PFSK-1 (cell line): ENCODE measurements at regions not wholly inside any gene's neighbourhood (a gene's known extent, or its start where the extent isn't known, plus 50 kb on each side); places are given as distances from the start of the nearest gene placed in this dataset.

Experiments used
- FOXP2 ChIP-seq: optimal IDR thresholded peaks from 2 replicates; pipeline ENCODE3; 2011; ENCODE audit warnings: borderline replicate concordance, control low read depth, inconsistent platforms; ENCODE audit not compliant: insufficient read depth; ENCODE audit errors: extremely low read length, extremely low read depth
- POLR2AphosphoS5 ChIP-seq: IDR thresholded peaks from 2 replicates; pipeline ENCODE4 v1.6.1; 2012; ENCODE audit warnings: low read depth, mild to moderate bottlenecking, control low read depth, low read length, moderate library complexity
- TAF1 ChIP-seq: IDR thresholded peaks from 2 replicates; pipeline ENCODE4 v1.6.1; 2012; ENCODE audit warnings: low read length, control low read depth, borderline replicate concordance; ENCODE audit not compliant: insufficient read depth
- TF ChIP-seq, protein P1 (sequence below), 2 experiments: IDR thresholded peaks; 2 replicates each; pipeline versions ENCODE4 v1.6.1 to v1.8.0; 2011 to 2012; ENCODE audit warnings: low read depth in 2 of 2, low read length in 2 of 2, control low read depth in 1 of 2, inconsistent platforms in 1 of 2, mild to moderate bottlenecking in 1 of 2, moderate library complexity in 1 of 2; ENCODE audit not compliant: insufficient read depth in 1 of 2

DNA sequence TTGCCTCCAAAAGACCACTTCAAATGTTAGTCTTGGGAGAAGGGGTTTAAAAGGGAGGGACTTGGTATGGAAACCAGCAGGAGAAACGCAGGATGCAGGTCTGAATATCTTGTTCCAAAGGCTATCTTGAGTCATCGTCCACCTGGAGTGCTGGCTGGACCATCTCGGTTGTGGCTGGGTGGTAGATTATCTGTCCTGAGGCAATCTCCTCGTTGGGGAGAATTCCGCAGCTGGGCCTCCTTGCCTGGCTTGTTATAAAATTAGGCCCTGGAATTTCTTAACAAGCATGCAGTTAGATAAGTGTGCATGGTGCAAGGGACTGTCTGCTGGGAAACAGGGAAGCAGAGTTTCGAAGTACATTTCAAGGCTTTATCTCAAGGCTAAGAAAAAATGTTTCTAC is 2045.7 kb upstream of the TENM3 start:
- TF ChIP-seq POLR2AphosphoS5, result no peak
- TF ChIP-seq, protein P1, sequence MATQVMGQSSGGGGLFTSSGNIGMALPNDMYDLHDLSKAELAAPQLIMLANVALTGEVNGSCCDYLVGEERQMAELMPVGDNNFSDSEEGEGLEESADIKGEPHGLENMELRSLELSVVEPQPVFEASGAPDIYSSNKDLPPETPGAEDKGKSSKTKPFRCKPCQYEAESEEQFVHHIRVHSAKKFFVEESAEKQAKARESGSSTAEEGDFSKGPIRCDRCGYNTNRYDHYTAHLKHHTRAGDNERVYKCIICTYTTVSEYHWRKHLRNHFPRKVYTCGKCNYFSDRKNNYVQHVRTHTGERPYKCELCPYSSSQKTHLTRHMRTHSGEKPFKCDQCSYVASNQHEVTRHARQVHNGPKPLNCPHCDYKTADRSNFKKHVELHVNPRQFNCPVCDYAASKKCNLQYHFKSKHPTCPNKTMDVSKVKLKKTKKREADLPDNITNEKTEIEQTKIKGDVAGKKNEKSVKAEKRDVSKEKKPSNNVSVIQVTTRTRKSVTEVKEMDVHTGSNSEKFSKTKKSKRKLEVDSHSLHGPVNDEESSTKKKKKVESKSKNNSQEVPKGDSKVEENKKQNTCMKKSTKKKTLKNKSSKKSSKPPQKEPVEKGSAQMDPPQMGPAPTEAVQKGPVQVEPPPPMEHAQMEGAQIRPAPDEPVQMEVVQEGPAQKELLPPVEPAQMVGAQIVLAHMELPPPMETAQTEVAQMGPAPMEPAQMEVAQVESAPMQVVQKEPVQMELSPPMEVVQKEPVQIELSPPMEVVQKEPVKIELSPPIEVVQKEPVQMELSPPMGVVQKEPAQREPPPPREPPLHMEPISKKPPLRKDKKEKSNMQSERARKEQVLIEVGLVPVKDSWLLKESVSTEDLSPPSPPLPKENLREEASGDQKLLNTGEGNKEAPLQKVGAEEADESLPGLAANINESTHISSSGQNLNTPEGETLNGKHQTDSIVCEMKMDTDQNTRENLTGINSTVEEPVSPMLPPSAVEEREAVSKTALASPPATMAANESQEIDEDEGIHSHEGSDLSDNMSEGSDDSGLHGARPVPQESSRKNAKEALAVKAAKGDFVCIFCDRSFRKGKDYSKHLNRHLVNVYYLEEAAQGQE (IDR thresholded peaks at IDR 0.05; ENCODE audit: insufficient read depth in 1 of 2, low read depth in 2 of 2, low read length in 2 of 2), result no peak
- TF ChIP-seq FOXP2, result no peak
- TF ChIP-seq TAF1, result no peak
